CD4-positive, CD25-positive, alpha-beta regulatory T cell (primary cell): ENCODE measurements at regions not wholly inside any gene's neighbourhood (a gene's known extent, or its start where the extent isn't known, plus 50 kb on each side); places are given as distances from the start of the nearest gene placed in this dataset.

Experiments used
- ATAC-seq, 2 donors: fragments of 150-1000 bp; cut with Tn5 transposase; one replicate each; pipeline ENCODE4 v1.10.0; 2021; ENCODE audit warnings: low read depth in 2 of 2, moderate number of reproducible peaks in 2 of 2, moderate library complexity in 1 of 2
- DNase-seq, 3 donors: peaks; one replicate each; pipeline versions ENCODE4 v3.0.0 to v3.0.0-alpha.2; 2012 to 2022; ENCODE audit warnings: mixed read lengths in 1 of 3
- H3K27ac ChIP-seq: one replicate; pipeline ENCODE4 v1.7.0; 2013; ENCODE audit warnings: mild to moderate bottlenecking, low read length; ENCODE audit not compliant: insufficient read depth, poor library complexity, severe bottlenecking
- H3K27me3 ChIP-seq: one replicate; pipeline ENCODE4 v1.7.0; 2013; ENCODE audit warnings: low read length; ENCODE audit not compliant: control insufficient read depth, insufficient read depth
- H3K36me3 ChIP-seq: one replicate; pipeline ENCODE4 v1.7.0; 2013; ENCODE audit warnings: mild to moderate bottlenecking, low read length, moderate library complexity; ENCODE audit not compliant: control insufficient read depth, insufficient read depth
- H3K4me1 ChIP-seq: 2 replicates; pipeline ENCODE4 v1.7.0; 2013; ENCODE audit warnings: mild to moderate bottlenecking, low read length; ENCODE audit not compliant: insufficient read depth, control insufficient read depth, poor library complexity, severe bottlenecking
- H3K4me3 ChIP-seq: one replicate; pipeline ENCODE4 v1.7.0; 2013; ENCODE audit warnings: low read depth, mild to moderate bottlenecking, low read length, moderate library complexity
- H3K9me3 ChIP-seq, 2 experiments: 1 replicate in 1 of 2; 2 replicates in 1 of 2; pipeline ENCODE4 v1.7.0; 2013; ENCODE audit warnings: low read length in 2 of 2, mild to moderate bottlenecking in 1 of 2, moderate library complexity in 1 of 2; ENCODE audit not compliant: control insufficient read depth in 2 of 2
- H3K27ac Mint-ChIP-seq, 3 donors: one replicate each; pipeline ENCODE4 v1.8.0; 2020 to 2022; ENCODE audit warnings: mild to moderate bottlenecking in 3 of 3, mixed read lengths in 3 of 3, moderate library complexity in 2 of 3
- H3K27me3 Mint-ChIP-seq: one replicate; pipeline ENCODE4 v1.8.0; 2022; ENCODE audit warnings: mild to moderate bottlenecking, mixed read lengths
- H3K36me3 Mint-ChIP-seq: one replicate; pipeline ENCODE4 v1.8.0; 2020; ENCODE audit warnings: mixed read lengths
- H3K4me1 Mint-ChIP-seq, 4 donors: one replicate each; pipeline ENCODE4 v1.8.0; 2020 to 2022; ENCODE audit warnings: mixed read lengths in 4 of 4, mild to moderate bottlenecking in 1 of 4
- H3K4me3 Mint-ChIP-seq, 4 donors: one replicate each; pipeline ENCODE4 v1.8.0; 2020 to 2022; ENCODE audit warnings: mild to moderate bottlenecking in 4 of 4, mixed read lengths in 4 of 4, moderate library complexity in 3 of 4
- H3K9me3 Mint-ChIP-seq, 7 donors: one replicate each; pipeline ENCODE4 v1.8.0; 2020 to 2022; ENCODE audit warnings: mixed read lengths in 7 of 7, mild to moderate bottlenecking in 3 of 7, moderate library complexity in 2 of 7

- no peak overlapping the region for H3K4me3 ChIP-seq
- Mint-ChIP-seq H3K27me3 (peaks cover 21% of the 10 kb centered on the region), H3K36me3 (no peaks in the 10 kb centered on the region), H3K27ac (no peak overlapping the region), H3K4me3 (no peak overlapping the region), H3K4me1 (peaks cover 0 to 6% (median 1%) of the 10 kb centered on the region in 4 donors), H3K9me3 (no peaks in the 10 kb centered on the region)
- no peaks in the 10 kb centered on the region for H3K36me3 ChIP-seq
- no peaks in the 10 kb centered on the region for H3K27me3 ChIP-seq
- H3K9me3 ChIP-seq: no peaks in the 10 kb centered on the region
- H3K27ac ChIP-seq: no peak overlapping the region
- H3K4me1 ChIP-seq: no peaks in the 10 kb centered on the region
- ATAC-seq (no peak), DNase-seq (no peak)
Measured at GRCh38 chr3:171936191-171936841, 93.2 kb downstream of the TMEM212 start.

GRCh38 chr3:171939578-171939977 lies 96.4 kb downstream of the TMEM212 start:
- Histone ChIP-seq H3K27ac (no peak overlapping the region), H3K4me3 (no peak overlapping the region), H3K9me3 (no peaks in the 10 kb centered on the region), H3K4me1 (no peaks in the 10 kb centered on the region), H3K36me3 (no peaks in the 10 kb centered on the region), H3K27me3 (no peaks in the 10 kb centered on the region)
- no peak for ATAC-seq
- Mint-ChIP-seq H3K27ac (no peak overlapping the region), H3K36me3 (no peaks in the 10 kb centered on the region), H3K4me1 (peaks cover 0 to 7% (median 3%) of the 10 kb centered on the region in 4 donors), H3K27me3 (peaks cover 25% of the 10 kb centered on the region), H3K4me3 (no peak overlapping the region), H3K9me3 (no peaks in the 10 kb centered on the region)
- no peak for DNase-seq

- DNase-seq: no peak
- H3K9me3 Mint-ChIP-seq: no peaks in the 10 kb centered on the region
Measured at GRCh38 chr3:171940151-171940649, 97.1 kb downstream of the TMEM212 start.

GRCh38 chr3:171943262-171944117 lies 95.9 kb upstream of the FNDC3B start:
- H3K27me3 ChIP-seq: no peaks in the 10 kb centered on the region
- H3K4me3 ChIP-seq: no peak overlapping the region
- H3K4me1 ChIP-seq: no peaks in the 10 kb centered on the region
- Mint-ChIP-seq H3K27me3 (peaks cover 16% of the 10 kb centered on the region), H3K4me1 (peaks cover 0 to 4% (median 1%) of the 10 kb centered on the region in 4 donors), H3K36me3 (no peaks in the 10 kb centered on the region), H3K4me3 (no peak overlapping the region), H3K27ac (no peak overlapping the region), H3K9me3 (no peaks in the 10 kb centered on the region)
- H3K9me3 ChIP-seq: no peaks in the 10 kb centered on the region
- H3K27ac ChIP-seq: no peak overlapping the region
- no peak for DNase-seq
- no peak for ATAC-seq
- no peaks in the 10 kb centered on the region for H3K36me3 ChIP-seq

More at GRCh38 chr3:171940151-171940649, 97.1 kb downstream of the TMEM212 start:
- ATAC-seq: no peak
- Histone ChIP-seq H3K9me3 (no peaks in the 10 kb centered on the region), H3K27ac (no peak overlapping the region), H3K36me3 (no peaks in the 10 kb centered on the region), H3K4me1 (no peaks in the 10 kb centered on the region), H3K4me3 (no peak overlapping the region), H3K27me3 (no peaks in the 10 kb centered on the region)
- H3K27ac Mint-ChIP-seq: peak overlapping the region in 1 of 3 donors; percentile 38
- H3K36me3 Mint-ChIP-seq: no peaks in the 10 kb centered on the region
- no peak overlapping the region for H3K4me3 Mint-ChIP-seq
- peaks cover 0 to 4% (median 2%) of the 10 kb centered on the region in 4 donors for H3K4me1 Mint-ChIP-seq
- H3K27me3 Mint-ChIP-seq: peaks cover 20% of the 10 kb centered on the region

GRCh38 chr3:171944118-171945016 lies 95.0 kb upstream of the FNDC3B start:
- ATAC-seq (no peak), DNase-seq (no peak)
- no peaks in the 10 kb centered on the region for H3K4me1 ChIP-seq
- H3K4me1 Mint-ChIP-seq: peaks cover 0 to 4% (median 1%) of the 10 kb centered on the region in 4 donors
- no peak overlapping the region for H3K27ac ChIP-seq
- H3K9me3 ChIP-seq: no peaks in the 10 kb centered on the region
- no peaks in the 10 kb centered on the region for H3K36me3 ChIP-seq
- no peaks in the 10 kb centered on the region for H3K27me3 ChIP-seq
- H3K9me3 Mint-ChIP-seq: no peaks in the 10 kb centered on the region
- no peaks in the 10 kb centered on the region for H3K36me3 Mint-ChIP-seq
- H3K27me3 Mint-ChIP-seq: peaks cover 15% of the 10 kb centered on the region
- H3K4me3 Mint-ChIP-seq: no peak overlapping the region
- no peak overlapping the region for H3K4me3 ChIP-seq
- H3K27ac Mint-ChIP-seq: no peak overlapping the region

- Mint-ChIP-seq H3K9me3 (peaks cover 0 to 2% (median 0%) of the 10 kb centered on the region in 7 donors), H3K36me3 (no peaks in the 10 kb centered on the region), H3K4me1 (peaks cover 0 to 2% (median 0%) of the 10 kb centered on the region in 4 donors), H3K27me3 (peaks cover 17% of the 10 kb centered on the region), H3K4me3 (no peak overlapping the region), H3K27ac (no peak overlapping the region)
- no peak overlapping the region for H3K27ac ChIP-seq
- DNase-seq (no peak), ATAC-seq (no peak)
- no peaks in the 10 kb centered on the region for H3K36me3 ChIP-seq
- no peak overlapping the region for H3K4me3 ChIP-seq
- no peaks in the 10 kb centered on the region for H3K4me1 ChIP-seq
- peaks cover 4% of the 10 kb centered on the region for H3K27me3 ChIP-seq
- H3K9me3 ChIP-seq: no peaks in the 10 kb centered on the region
Measured at GRCh38 chr3:171948674-171949073, 90.7 kb upstream of the FNDC3B start.

GRCh38 chr3:171949554-171949953 lies 89.8 kb upstream of the FNDC3B start:
- Histone ChIP-seq H3K9me3 (no peaks in the 10 kb centered on the region), H3K36me3 (no peaks in the 10 kb centered on the region), H3K4me3 (no peak overlapping the region), H3K27me3 (peaks cover 4% of the 10 kb centered on the region), H3K27ac (no peak overlapping the region), H3K4me1 (no peaks in the 10 kb centered on the region)
- H3K4me3 Mint-ChIP-seq: no peak overlapping the region
- peaks cover 20% of the 10 kb centered on the region for H3K27me3 Mint-ChIP-seq
- ATAC-seq: no peak
- H3K4me1 Mint-ChIP-seq: peaks cover 0 to 2% (median 0%) of the 10 kb centered on the region in 4 donors
- no peak for DNase-seq
- no peak overlapping the region for H3K27ac Mint-ChIP-seq
- H3K36me3 Mint-ChIP-seq: no peaks in the 10 kb centered on the region
- peaks cover 0 to 3% (median 0%) of the 10 kb centered on the region in 7 donors for H3K9me3 Mint-ChIP-seq
